GM12872 (cell line): ENCODE measurements at regions not wholly inside any gene's neighbourhood (a gene's known extent, or its start where the extent isn't known, plus 50 kb on each side); places are given as distances from the start of the nearest gene placed in this dataset.

Experiments used
- TF ChIP-seq, protein P1 (sequence below): IDR thresholded peaks from 3 replicates; pipeline ENCODE4 v1.5.1; 2011; ENCODE audit warnings: low read depth, mild to moderate bottlenecking, low read length, moderate library complexity; ENCODE audit not compliant: insufficient read depth

DNA sequence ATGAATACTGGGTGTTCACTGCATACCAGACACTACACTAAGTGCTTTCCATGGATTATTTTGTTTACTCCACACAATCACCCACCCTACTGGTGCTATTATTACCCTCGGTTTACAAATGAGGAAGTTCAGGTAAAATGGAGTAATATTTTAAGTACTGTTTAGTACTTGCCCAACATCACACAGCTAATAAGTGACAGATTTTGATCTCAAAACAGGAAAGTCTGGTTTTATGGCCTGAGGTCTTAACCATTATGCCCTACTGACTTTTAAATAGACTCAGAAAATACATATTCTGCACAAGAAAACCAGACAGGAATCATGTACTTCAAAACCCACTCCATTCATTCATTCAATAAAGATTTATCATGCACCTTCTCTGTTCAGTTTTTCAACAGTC, 431.0 kb upstream of the TLE4 start:
- TF ChIP-seq, protein P1, sequence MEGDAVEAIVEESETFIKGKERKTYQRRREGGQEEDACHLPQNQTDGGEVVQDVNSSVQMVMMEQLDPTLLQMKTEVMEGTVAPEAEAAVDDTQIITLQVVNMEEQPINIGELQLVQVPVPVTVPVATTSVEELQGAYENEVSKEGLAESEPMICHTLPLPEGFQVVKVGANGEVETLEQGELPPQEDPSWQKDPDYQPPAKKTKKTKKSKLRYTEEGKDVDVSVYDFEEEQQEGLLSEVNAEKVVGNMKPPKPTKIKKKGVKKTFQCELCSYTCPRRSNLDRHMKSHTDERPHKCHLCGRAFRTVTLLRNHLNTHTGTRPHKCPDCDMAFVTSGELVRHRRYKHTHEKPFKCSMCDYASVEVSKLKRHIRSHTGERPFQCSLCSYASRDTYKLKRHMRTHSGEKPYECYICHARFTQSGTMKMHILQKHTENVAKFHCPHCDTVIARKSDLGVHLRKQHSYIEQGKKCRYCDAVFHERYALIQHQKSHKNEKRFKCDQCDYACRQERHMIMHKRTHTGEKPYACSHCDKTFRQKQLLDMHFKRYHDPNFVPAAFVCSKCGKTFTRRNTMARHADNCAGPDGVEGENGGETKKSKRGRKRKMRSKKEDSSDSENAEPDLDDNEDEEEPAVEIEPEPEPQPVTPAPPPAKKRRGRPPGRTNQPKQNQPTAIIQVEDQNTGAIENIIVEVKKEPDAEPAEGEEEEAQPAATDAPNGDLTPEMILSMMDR = no peak

DNA sequence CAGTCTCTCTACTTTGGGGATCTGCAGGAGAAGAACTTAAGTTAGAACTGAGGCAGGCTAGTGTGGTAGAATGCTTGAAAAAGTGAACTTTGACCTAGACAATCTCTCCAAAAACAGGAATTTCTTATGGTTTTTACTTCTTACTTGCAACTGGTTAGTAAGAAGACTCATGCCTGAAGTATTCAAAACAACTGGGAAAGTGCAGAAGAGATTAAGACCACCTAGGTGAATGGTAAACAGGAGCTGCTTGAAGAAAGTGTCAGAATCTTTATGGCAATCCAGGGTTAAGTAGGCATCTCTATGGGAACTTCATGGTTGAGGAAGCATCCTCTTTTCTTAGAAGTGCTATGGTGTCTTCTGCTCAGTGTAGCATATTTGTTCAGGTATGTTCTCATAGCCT, 428.6 kb upstream of the TLE4 start:
- TF ChIP-seq, protein P1 = no peak

DNA sequence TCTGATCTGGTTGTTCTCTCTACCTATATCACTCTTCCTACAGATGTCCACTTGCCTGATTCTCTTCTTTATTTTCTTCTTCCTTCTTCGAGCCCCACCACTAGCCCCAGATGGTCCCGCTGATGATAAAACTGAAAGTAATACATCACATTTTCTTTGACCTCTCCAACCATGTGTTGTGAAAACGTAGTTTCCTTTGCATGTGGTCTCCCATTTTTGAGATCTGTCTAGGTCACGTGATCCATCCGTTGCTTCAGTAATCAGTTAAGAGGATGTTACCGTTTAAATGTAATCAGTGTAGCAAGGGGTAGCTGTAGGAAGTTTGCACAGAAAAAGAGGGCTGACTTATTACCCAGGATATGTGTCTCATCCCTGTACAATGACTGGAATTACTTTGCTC, 426.3 kb upstream of the TLE4 start:
- TF ChIP-seq, protein P1 = no peak

DNA sequence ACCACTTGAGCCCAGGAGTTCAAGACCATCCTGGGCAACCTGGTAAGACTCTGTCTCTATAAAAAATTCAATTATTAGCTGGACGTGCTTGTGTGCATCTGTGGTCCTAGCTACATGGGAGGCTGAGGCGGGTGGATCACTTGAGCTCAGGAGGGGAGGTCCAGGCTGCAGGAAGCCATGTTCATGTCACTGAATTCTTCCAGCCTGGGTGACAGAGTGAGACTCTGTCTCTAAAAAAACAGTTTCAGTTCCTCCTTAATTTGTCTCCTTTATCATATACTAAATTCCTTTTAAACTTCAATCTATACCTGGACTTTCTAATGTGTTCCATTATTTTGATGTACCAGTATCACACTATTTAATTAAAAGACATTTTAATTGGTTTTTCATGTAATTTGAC, 422.2 kb upstream of the TLE4 start:
- TF ChIP-seq, protein P1 = no peak

DNA sequence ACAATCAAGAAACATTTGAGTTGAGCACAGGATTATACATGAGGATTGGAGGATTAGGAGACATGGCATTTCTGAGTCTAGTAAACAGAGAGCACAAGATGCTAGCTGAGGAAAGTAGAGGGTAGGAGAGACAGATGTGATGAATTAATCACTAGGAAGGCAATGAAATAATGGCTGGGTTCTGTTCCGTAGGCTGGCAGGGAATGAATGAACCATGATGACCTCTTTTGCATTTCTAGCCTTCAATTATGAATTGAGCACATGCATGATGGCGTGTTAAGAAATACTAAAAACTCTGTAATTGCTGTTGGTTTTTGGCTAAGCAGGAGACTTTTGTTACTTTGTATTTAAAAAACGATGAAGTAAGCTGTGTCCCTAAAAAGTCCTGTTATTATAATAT, 420.0 kb upstream of the TLE4 start:
- TF ChIP-seq, protein P1 = no peak

DNA sequence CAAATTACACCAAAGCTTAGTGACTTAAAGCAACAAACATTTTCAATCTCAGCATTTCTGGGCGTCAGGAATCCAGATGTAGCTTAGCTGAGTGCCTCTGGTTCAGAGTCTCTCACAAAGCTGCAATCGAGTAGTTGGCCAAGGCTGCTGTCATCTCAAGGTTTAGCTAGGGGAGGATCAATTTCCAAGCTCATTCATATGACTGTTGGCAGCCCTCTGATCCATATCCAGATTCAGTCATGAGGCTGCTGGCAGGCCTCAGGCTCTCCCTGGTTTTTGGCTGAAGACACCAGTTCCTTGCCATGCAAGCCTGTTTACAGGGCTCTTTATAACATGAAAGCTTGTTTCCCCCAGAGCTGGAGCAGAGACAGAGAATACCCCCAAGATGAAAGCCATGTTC, 419.5 kb upstream of the TLE4 start:
- TF ChIP-seq, protein P1 = no peak

DNA sequence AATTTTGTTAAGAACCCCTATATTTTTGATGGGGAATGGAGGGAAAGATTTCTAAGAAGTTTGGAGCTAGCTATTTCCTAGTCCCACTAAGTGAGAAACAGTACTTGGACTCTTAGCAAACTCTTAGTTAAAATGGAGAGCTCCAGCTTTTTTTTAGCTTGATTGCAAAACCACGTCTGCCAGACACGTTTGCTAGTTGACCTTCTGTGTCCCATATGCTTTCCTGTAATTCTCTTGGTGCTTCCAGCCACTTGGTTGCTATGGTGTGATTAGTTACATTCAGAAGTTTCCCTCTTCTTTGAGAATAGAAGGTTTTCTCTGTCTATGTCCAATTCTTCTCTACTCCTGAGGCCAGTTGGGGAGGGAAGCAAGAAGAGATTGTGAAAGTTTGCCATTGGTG, 417.0 kb upstream of the TLE4 start:
- TF ChIP-seq, protein P1 = no peak

DNA sequence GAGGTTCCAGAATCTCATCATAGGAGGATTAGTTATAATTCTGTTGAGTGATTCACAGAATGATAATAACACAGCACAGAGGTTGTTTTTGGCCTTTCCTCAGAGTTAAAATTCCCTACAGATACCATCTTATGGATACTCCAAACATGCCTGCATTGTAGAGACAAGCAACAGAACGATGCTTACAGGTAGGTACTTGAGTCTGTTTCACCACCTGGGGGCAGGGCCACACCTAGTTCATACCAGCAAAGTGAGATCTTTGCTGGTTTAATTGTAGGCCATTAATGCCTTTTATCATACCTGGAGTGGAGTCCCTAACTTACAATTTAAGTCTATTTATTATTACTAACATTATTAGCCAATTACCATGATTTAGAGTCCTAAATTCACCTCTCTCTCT, 416.5 kb upstream of the TLE4 start:
- TF ChIP-seq, protein P1 = no peak
